ENCODE measurements at regions not wholly inside any gene's neighbourhood (a gene's known extent, or its start where the extent isn't known, plus 50 kb on each side); places are given as distances from the start of the nearest gene placed in this dataset.
"Not testable (repeated sequence)": the region's sequence is repeated elsewhere in the genome, so short reads cannot be mapped to it uniquely, and the experiment has no call there.

DNA sequence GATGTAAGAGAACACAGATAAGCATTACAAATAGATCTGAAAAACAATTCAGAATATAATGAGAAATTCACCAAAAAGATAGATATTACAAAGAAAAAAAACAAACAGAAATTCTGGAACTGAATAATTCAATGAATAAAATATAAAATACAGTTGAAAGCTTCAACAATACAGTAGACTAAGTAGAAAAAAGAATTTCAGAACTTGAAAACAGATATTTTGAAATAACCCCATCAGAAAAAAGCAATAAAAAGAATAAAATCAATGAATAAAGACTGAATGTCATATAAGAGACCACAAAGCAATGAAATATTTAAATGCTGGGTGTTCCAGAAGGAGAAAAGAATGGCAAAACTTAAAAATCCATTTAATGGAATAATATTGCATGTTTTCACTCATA lies 611.4 kb upstream of the GHITM start:
- DNase-seq = no peak

- DNase-seq = no peak
Measured at GRCh38 chr10:83533290-83533689, 606.0 kb upstream of the GHITM start.

DNA sequence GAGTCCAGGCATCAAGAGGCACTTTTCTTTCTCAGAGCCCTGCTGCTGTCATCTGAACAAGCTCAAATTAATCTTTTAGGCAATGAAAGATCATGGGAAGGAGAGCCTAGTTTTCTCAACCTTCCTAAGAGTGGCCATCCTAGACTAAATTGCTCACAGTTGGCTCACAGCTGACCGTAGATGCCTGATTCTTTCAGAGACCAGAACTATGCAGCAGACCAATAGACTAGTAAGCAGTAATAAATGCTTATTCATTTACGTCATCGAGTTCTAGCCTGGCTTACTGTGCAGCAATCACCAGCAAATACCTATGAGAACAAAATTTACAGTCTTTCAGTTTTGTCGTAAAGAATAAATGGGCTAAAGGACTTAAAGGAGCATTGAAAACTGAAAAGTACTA lies 602.9 kb upstream of the GHITM start:
- DNase-seq = no peak

GRCh38 chr10:83538047-83538446 lies 601.3 kb upstream of the GHITM start:
- DNase-seq = no peak

DNA sequence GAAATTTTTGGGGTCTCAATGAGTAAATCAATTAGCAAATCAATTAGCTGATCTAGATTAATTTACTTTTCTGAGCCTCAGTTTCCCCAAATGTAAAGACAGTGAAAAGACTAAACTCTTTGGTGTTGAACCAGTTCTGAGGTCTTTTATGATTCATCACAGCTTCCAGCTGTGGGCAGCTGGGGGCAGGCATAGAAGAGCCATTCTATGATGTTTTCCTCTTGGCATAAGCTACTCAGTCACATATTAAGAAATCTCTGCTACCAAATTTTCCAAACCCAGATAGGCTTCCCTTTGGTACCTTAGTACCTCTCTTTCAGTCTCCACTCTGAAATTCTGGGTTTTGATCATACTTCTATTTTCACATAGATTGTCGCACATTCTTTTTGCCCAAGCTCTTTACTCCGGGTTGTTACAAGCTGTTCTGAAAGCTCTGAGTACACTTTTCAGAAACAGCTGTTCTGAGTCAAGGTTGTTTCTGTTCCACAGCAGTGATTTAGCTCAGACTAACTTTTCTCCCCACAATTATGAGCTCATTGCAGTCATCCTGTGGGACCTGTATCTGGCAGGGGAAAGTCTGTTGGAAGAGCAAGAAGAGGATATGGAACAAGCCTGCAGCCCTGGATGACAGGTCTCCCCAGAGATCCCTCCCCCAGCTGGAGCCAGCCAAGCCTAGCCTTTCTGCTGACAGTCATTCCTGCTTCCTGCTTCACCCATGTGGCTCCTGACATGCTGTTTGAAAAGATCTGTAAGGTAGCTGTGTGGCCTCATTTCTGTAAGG lies 599.6 kb upstream of the GHITM start:
- DNase-seq = no peak

- DNase-seq = no peak
Measured at GRCh38 chr10:83541046-83541445, 598.3 kb upstream of the GHITM start.

- DNase-seq = no peak
Measured at GRCh38 chr10:83542774-83543411, 596.4 kb upstream of the GHITM start.

GRCh38 chr10:83543691-83544462 lies 595.4 kb upstream of the GHITM start:
- DNase-seq = no peak

DNA sequence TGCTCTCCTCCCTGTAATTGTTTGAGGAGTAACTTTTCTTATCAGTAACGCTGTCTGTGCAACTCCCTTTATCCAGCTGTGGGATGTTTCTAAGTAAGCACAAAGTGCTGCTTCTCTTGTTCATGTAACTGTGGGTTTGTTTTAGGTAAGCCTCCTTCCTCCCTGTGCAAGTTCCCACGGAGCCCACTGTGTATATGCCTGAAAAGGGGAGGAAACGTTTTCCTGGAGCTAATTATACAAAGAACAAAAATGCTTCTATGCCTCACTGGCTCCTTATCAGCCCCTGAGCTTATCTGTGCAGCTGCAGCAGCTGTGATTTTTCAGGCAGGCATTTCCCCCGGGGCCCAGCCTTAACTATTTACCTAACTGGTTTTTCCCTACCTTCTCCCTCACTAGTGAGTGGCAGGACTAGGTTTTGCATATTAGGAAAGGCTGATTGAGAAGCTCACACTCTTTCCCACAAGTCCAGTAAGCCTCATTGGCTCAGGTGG lies 593.4 kb upstream of the GHITM start:
- no peak for DNase-seq

DNA sequence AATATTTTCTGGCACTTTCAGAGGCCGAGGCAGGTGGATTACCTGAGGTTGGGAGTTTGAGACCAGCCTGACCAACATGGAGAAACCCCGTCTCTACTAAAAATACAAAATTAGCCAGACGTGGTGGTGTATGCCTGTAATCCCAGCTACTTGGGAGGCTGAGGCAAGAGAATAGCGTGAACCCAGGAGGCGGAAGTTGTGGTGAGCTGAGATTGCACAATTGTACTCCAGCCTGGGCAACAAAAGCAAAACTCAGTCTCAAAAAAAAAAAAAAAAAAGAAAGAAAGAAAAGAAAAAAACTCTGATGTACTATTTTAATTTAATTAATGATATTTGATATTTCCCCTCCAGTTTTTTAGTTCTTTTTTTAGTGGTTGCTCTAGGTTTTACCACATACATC lies 588.1 kb upstream of the GHITM start:
- DNase-seq = not testable (repeated sequence)

DNA sequence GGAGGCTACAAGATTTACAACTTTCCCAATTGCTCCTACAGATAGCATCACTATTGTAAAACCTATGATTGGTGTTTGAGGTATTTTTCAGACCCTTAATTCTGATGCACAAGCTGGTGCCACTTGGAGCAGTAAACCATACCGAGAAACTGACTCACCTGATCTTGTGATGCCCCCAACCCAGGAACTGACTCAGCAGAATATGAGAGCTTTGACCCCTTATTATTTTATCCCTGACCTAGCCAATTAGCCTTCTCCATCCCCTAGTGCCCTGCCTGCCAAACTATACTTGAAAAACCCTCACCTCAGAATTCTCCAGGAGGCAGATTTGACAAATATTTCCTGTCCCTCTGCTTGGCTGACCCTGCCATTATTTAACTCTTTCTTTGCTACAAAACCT lies 585.9 kb upstream of the GHITM start:
- no peak for DNase-seq

DNA sequence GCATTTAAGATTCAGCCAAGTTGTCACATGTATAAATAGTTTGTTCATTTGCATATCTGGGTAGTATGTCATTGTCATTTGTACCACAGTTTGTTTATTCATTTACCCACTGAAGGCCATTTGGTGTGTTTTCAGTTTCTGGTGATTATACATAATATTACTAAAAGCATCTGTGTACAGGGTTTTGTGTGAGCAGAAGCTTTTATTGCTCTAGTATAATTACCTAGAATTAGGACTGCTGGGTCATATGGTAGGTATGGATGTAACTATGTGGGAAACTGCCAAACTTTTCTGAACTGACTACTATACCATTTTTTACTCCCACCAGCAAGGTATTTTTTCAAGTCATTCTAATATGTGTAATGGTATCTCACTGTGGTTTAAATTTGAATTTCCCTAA lies 584.0 kb upstream of the GHITM start:
- no peak for DNase-seq

- DNase-seq = no peak
Measured at GRCh38 chr10:83562381-83562780, 576.9 kb upstream of the GHITM start.

- no peak for DNase-seq
Measured at GRCh38 chr10:83564889-83565588, 574.3 kb upstream of the GHITM start.

DNA sequence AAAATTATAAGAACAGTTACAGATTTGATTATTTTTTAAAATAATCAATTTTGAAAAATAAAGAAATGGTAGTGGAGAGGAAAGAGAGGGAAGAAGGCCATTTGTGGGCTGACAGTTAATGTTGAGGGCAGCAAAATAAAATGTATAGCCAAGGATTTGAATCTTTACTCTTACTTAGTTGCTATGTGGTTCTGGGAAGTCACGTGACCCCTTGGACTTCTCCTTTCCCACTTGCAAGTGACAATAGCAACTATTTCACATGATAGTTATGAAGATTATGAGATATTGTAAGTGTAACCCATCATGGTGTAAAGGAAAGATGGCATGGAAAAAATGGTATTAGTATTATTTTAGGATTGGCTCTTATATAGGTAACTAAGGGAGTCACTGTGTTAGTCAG lies 567.3 kb upstream of the GHITM start:
- DNase-seq = no peak

DNA sequence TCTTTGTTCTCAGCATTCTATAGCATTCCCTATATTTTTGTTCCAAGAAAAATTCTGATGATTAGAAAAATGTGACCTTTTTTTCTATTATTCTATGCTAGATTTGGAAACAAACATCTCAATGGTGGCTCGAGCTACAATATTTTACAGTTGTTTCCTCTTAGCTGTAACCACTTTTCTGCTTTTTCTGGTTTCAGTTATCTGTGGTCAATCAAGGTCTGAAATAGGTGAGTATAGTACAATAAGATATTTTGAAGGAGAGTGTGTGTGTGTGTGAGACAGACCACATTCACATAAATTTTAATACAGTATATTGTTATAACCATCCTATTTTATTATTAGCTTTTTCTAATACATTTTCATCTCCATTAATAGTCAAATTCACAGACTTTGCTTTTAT lies 564.5 kb upstream of the GHITM start:
- DNase-seq = no peak

- DNase-seq = no peak
Measured at GRCh38 chr10:83577421-83577820, 561.9 kb upstream of the GHITM start.

DNA sequence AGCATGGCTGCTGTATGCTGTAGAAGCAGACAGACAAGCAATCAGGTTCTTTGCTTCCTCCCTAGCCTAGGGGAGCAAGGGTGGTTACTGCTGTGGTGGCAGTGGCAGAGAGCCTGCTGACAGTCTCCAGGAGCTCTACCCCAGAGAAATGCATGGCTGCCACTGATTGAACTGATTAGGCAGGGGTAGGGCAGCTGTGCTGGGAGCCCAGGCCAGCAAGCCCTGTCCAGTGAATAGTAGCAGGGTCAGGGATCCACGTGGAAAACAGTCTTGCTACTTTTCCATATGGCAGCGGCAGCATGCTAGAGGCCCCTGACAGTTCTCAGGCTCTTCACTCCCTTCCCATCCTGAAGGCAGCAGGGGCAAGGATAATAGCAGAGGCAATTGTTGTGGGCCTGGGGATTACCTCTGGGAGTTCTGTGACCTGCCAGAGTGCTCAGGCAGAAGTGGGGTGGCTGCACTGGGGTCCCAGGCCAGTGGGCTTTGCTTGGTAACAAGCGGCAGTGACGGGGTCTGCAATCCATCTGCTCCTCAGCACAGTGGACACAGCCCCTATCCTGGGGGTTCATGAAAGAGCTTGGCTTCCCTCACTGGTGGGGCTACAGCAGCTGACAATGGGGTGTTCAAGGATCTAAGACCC lies 558.8 kb upstream of the GHITM start:
- DNase-seq = no peak

- DNase-seq = no peak
Measured at GRCh38 chr10:83582407-83583095, 556.8 kb upstream of the GHITM start.

GRCh38 chr10:83585686-83586085 lies 553.6 kb upstream of the GHITM start:
- no peak for DNase-seq

- DNase-seq = no peak
Measured at GRCh38 chr10:83592337-83592935, 546.9 kb upstream of the GHITM start.

DNA sequence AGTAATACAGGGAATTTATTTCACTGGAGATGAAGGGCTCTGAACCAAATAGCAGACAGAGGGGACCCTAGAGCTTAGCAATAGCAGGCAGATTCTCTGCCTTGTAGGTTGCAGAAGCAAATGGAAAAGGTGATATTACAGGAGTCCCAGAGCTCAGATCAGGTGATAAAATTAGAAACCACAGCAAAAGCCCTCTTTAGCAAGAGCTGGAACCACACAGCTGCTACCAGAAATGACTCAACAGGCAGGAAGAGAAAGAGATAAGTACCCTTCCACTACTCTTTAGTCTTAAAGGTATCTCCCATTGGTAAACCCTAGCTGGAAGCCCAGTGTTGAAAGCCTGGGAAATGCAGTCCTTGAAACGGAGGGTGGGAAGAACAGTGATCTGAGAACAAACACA lies 535.6 kb upstream of the GHITM start:
- no peak for DNase-seq
